Neural progenitor cell (in vitro differentiated cells): ENCODE measurements at regions not wholly inside any gene's neighbourhood (a gene's known extent, or its start where the extent isn't known, plus 50 kb on each side); places are given as distances from the start of the nearest gene placed in this dataset.

Experiments used
- CTCF ChIP-seq: fragments of 200-600 bp; sonication (generic); IDR thresholded peaks from 2 replicates; pipeline ENCODE4 v1.5.1; 2017; ENCODE audit warnings: antibody characterized with exemption, mild to moderate bottlenecking
- EZH2 ChIP-seq: fragments of 200-600 bp; sonication (generic); IDR thresholded peaks from 2 replicates; pipeline ENCODE4 v1.6.1; 2017; ENCODE audit warnings: antibody characterized with exemption, mild to moderate bottlenecking, moderate library complexity
- EZH2phosphoT487 ChIP-seq: fragments of 200-600 bp; sonication (generic); IDR thresholded peaks from 2 replicates; pipeline ENCODE4 v1.6.1; 2017; ENCODE audit warnings: antibody characterized with exemption

- TF ChIP-seq CTCF (no peak), EZH2 (no peak), EZH2phosphoT487 (no peak)
These were observed 400.7 kb upstream of the RUNX1 start for GRCh38 chr21:35449846-35450245.
